Panc1 (cell line): ENCODE measurements at regions not wholly inside any gene's neighbourhood (a gene's known extent, or its start where the extent isn't known, plus 50 kb on each side); places are given as distances from the start of the nearest gene placed in this dataset.

Experiments
- CTCF ChIP-seq: fragments of 450-650 bp; IDR thresholded peaks from 2 replicates; pipeline ENCODE4 v1.5.1; 2017; ENCODE audit warnings: mild to moderate bottlenecking
- SIN3A ChIP-seq: IDR thresholded peaks from 2 replicates; pipeline ENCODE4 v1.6.1; 2012; ENCODE audit warnings: low read depth, mild to moderate bottlenecking, low read length, moderate library complexity, borderline replicate concordance; ENCODE audit not compliant: insufficient read depth
- TCF7L2 ChIP-seq: IDR thresholded peaks from 2 replicates; pipeline ENCODE4 v1.6.1; 2011; ENCODE audit warnings: mild to moderate bottlenecking, low read depth, low read length, inconsistent platforms

- no peak for TF ChIP-seq SIN3A
- TF ChIP-seq CTCF: no peak
- no peak for TF ChIP-seq TCF7L2
Observed at GRCh38 chr11:97800891-97801290, 1219.9 kb upstream of the CNTN5 start.
